ENCODE measurements at regions not wholly inside any gene's neighbourhood (a gene's known extent, or its start where the extent isn't known, plus 50 kb on each side); places are given as distances from the start of the nearest gene placed in this dataset.

DNA sequence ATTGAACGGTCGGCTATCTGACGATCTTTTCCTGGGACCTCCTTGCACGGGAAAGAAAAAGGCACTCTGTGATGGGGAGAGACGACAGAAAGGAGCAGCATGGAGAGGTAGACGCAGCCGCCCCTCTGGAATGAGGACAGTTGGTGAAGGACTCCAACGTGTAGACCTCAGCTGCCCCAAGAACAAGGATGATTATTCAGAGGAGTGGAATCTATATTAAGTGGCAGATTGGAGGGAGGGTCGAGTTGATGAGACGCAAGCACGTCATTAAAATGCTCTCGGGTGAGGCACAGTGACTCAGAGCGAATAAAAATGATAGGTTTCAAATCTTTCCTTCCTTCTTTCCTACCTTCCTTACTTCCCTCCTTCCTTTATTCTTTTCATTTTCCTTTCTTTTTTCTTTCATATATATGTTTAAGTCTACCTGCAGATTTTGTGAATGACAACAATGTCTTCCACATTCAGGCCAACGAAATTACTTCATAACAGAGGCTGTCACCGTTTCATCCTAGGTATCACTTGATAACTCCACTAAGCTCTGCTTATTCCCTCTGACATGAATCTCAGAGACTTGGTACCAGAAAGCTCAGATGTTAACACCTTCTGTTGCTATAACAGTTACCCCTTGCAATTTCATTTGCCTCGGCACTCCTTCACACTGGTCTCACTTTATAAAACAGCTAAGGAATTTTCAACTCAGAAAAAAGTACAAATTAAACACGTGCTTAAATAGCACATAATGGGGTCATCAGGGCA is 110.0 kb upstream of the PPARGC1A start:
- no peaks in the 10 kb centered on the region for H3K4me1 Mint-ChIP-seq (ENCODE audit: low read depth)
- H3K27me3 Mint-ChIP-seq = no peaks in the 10 kb centered on the region
- no peak overlapping the region for H3K4me3 Mint-ChIP-seq
- intact Hi-C loops (cut with micrococcal nuclease) = no loop called here
- DNase-seq (no peak), ATAC-seq (no peak)
- no peaks in the 10 kb centered on the region for H3K36me3 Mint-ChIP-seq (ENCODE audit: low read depth)
- TF ChIP-seq, protein P1, sequence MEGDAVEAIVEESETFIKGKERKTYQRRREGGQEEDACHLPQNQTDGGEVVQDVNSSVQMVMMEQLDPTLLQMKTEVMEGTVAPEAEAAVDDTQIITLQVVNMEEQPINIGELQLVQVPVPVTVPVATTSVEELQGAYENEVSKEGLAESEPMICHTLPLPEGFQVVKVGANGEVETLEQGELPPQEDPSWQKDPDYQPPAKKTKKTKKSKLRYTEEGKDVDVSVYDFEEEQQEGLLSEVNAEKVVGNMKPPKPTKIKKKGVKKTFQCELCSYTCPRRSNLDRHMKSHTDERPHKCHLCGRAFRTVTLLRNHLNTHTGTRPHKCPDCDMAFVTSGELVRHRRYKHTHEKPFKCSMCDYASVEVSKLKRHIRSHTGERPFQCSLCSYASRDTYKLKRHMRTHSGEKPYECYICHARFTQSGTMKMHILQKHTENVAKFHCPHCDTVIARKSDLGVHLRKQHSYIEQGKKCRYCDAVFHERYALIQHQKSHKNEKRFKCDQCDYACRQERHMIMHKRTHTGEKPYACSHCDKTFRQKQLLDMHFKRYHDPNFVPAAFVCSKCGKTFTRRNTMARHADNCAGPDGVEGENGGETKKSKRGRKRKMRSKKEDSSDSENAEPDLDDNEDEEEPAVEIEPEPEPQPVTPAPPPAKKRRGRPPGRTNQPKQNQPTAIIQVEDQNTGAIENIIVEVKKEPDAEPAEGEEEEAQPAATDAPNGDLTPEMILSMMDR (IDR thresholded peaks at IDR 0.05) = no peak
- CTCF ChIA-PET = interaction anchor here (0.7 kb wide), 1 partner anchor 1583 kb away, joined by 3 read pairs; no protein-coding TSS in a partner anchor
- H3K9me3 Mint-ChIP-seq = no peaks in the 10 kb centered on the region
- POLR2A ChIA-PET = no interaction called here
- H3K27ac Mint-ChIP-seq = no peak overlapping the region

DNA sequence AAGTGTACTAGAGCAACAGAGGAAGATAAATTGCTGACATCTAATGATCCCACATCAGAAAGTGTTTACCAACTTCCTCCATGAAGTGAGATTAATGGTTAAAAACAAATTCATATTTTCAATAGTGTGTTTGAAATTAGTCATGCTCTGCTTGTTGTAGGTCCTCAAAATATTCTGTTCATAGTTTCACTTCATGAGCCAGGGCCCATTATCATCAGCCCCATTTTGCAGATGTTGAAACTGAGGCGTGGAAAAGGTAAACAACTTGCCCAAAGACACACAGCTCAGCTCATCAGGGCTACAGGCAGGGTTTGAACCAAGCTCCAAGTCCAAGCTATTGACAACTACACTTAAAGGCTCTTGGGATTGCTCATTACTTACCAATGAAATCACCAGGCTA is 103.5 kb upstream of the PPARGC1A start:
- Mint-ChIP-seq H3K9me3 (no peaks in the 10 kb centered on the region), H3K36me3 (ENCODE audit: low read depth) (no peaks in the 10 kb centered on the region), H3K4me3 (no peak overlapping the region), H3K4me1 (ENCODE audit: low read depth) (no peaks in the 10 kb centered on the region), H3K27me3 (no peaks in the 10 kb centered on the region), H3K27ac (no peak overlapping the region)
- DNase-seq = no peak
- CTCF ChIA-PET = no interaction called here
- TF ChIP-seq, protein P1 (IDR thresholded peaks at IDR 0.05) = no peak
- POLR2A ChIA-PET = no interaction called here
- no peak for ATAC-seq
- intact Hi-C loops (cut with micrococcal nuclease) = no loop called here

DNA sequence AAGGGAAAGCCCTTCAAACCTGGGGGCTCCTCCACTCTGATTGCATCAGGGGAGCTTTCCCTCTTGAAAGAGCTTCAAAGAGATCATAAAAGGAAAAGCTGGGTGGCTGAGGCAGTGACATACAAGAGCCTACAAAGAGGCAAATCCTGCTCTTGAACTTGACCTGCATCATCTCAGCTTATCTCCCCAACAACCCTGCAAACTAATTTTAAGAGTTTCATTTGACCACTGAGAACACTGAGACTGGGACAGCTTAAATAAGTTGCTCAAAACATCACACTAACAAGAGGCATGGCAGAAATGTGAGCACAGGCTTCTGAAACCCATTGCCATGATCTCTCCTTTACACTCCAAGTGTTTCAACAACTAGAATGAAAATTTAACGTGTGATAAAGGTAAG is 101.6 kb upstream of the PPARGC1A start:
- ATAC-seq (no peak), DNase-seq (no peak)
- POLR2A ChIA-PET = no interaction called here
- Mint-ChIP-seq H3K27ac (no peak overlapping the region), H3K4me3 (no peak overlapping the region), H3K36me3 (ENCODE audit: low read depth) (no peaks in the 10 kb centered on the region), H3K4me1 (ENCODE audit: low read depth) (no peaks in the 10 kb centered on the region), H3K9me3 (peaks cover 1% of the 10 kb centered on the region), H3K27me3 (no peaks in the 10 kb centered on the region)
- TF ChIP-seq, protein P1 (IDR thresholded peaks at IDR 0.05) = no peak
- intact Hi-C loops (cut with micrococcal nuclease) = no loop called here
- CTCF ChIA-PET = no interaction called here

DNA sequence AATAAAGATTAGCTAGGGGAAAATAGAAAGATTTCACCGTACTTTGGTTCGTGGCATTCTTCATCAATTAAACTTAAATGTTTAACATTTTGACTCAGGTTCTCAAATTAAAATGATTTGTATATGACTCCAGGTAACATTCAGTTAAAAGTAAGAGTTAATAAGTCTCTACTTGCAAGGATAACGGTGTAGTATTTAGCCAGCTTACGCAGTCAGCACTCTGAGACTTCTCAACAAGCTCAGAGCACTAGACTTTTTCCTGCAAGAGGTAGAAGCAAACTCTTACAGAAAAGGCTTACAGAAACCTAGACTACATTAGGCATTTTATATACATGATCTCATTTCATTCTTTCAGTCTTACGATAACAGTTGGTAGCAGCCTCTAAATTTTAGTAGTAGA is 96.4 kb upstream of the PPARGC1A start:
- H3K9me3 Mint-ChIP-seq = peaks cover 2% of the 10 kb centered on the region
- ChIA-PET POLR2A (no interaction called here), CTCF (no interaction called here)
- H3K4me1 Mint-ChIP-seq (ENCODE audit: low read depth) = no peaks in the 10 kb centered on the region
- H3K27me3 Mint-ChIP-seq = no peaks in the 10 kb centered on the region
- H3K36me3 Mint-ChIP-seq (ENCODE audit: low read depth) = no peaks in the 10 kb centered on the region
- no peak for ATAC-seq
- intact Hi-C loops (cut with micrococcal nuclease) = no loop called here
- no peak for DNase-seq
- H3K27ac Mint-ChIP-seq = no peak overlapping the region
- TF ChIP-seq, protein P1 (IDR thresholded peaks at IDR 0.05) = no peak
- H3K4me3 Mint-ChIP-seq = no peak overlapping the region

DNA sequence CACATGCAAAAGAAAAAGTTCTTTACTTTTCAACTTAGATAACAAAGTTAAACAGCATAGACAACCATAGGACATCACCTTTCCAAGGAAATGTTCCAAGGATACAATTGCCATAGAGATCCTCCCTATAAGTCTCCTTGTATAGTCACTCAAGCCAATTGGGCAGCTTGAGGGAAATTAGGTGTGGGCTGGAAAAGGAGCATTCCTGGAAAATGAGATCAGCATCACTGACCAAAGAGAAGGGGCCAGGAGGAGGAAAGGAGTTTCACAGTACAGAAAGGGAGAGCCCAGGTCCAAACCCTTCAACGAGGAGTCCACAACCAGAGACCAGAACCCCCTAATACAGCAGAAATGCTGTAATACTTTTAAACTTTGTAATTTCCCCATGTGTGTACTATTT is 91.5 kb upstream of the PPARGC1A start:
- POLR2A ChIA-PET = no interaction called here
- intact Hi-C loops (cut with micrococcal nuclease) = no loop called here
- no peak for ATAC-seq
- TF ChIP-seq, protein P1 (IDR thresholded peaks at IDR 0.05) = no peak
- Mint-ChIP-seq H3K4me1 (ENCODE audit: low read depth) (no peaks in the 10 kb centered on the region), H3K27ac (no peak overlapping the region), H3K36me3 (ENCODE audit: low read depth) (no peaks in the 10 kb centered on the region), H3K4me3 (no peak overlapping the region), H3K9me3 (peaks cover 2% of the 10 kb centered on the region), H3K27me3 (no peaks in the 10 kb centered on the region)
- DNase-seq = no peak
- CTCF ChIA-PET = no interaction called here
